Fibroblast of pulmonary artery (primary cell): ENCODE measurements at regions not wholly inside any gene's neighbourhood (a gene's known extent, or its start where the extent isn't known, plus 50 kb on each side); places are given as distances from the start of the nearest gene placed in this dataset.
"Not testable (repeated sequence)": the region's sequence is repeated elsewhere in the genome, so short reads cannot be mapped to it uniquely, and the experiment has no call there.

ENCODE experiments used
- DNase-seq: peaks from one replicate; pipeline ENCODE4 v3.0.0-alpha.2; 2010; ENCODE audit warnings: low read depth
- H3K4me3 ChIP-seq: replicated peaks from 2 replicates; pipeline ENCODE4 v1.5.1; 2011; ENCODE audit warnings: low read depth, mild to moderate bottlenecking, control low read depth, low read length, moderate library complexity
- CTCF ChIP-seq: IDR thresholded peaks from 2 replicates; pipeline ENCODE4 v1.5.1; 2011; ENCODE audit warnings: mild to moderate bottlenecking, control low read depth, low read length, inconsistent platforms; ENCODE audit errors: missing control alignments

GRCh38 chr5:138677782-138678181 lies 75.4 kb upstream of the CTNNA1 start:
- DNase-seq: no peak
- TF ChIP-seq CTCF: no peak
- no peak overlapping the region for H3K4me3 ChIP-seq

GRCh38 chr5:138676556-138677193 lies 76.5 kb upstream of the CTNNA1 start:
- no peak for TF ChIP-seq CTCF
- DNase-seq: no peak
- no peak overlapping the region for H3K4me3 ChIP-seq

- no peak for TF ChIP-seq CTCF
- DNase-seq: no peak
- no peak overlapping the region for H3K4me3 ChIP-seq
These were observed 77.2 kb upstream of the CTNNA1 start for GRCh38 chr5:138676002-138676401.

GRCh38 chr5:138668451-138669380 lies 84.5 kb upstream of the CTNNA1 start:
- no peak for TF ChIP-seq CTCF
- H3K4me3 ChIP-seq: no peak overlapping the region
- DNase-seq: no peak

- not testable (repeated sequence) for H3K4me3 ChIP-seq, DNase-seq
These were observed 85.4 kb upstream of the CTNNA1 start for GRCh38 chr5:138667782-138668331.

- no peak for DNase-seq
- no peak for TF ChIP-seq CTCF
- no peak overlapping the region for H3K4me3 ChIP-seq
These were observed 86.9 kb upstream of the CTNNA1 start for GRCh38 chr5:138666226-138666742.

- no peak for TF ChIP-seq CTCF
- DNase-seq: no peak
- H3K4me3 ChIP-seq: no peak overlapping the region
These were observed 88.0 kb upstream of the CTNNA1 start for GRCh38 chr5:138665261-138665660.
